Natural killer cell (primary cell): ENCODE measurements at regions not wholly inside any gene's neighbourhood (a gene's known extent, or its start where the extent isn't known, plus 50 kb on each side); places are given as distances from the start of the nearest gene placed in this dataset.

Experiments
- ATAC-seq, 3 donors: fragments of 150-1000 bp in 2 of 3; fragments of 200-7000 bp in 1 of 3; cut with Tn5 transposase; 1 replicate in 1 of 3; 2 replicates in 2 of 3; pipeline ENCODE4 v1.10.0; 2021; ENCODE audit warnings: mild to moderate bottlenecking in 2 of 3, moderate library complexity in 2 of 3
- DNase-seq, 2 donors: peaks; one replicate each; pipeline versions ENCODE4 v3.0.0 to v3.0.0-alpha.2; 2013 to 2021; ENCODE audit warnings: mixed read lengths in 1 of 2
- H3K27ac ChIP-seq: one replicate; pipeline ENCODE4 v1.5.1; 2013; ENCODE audit warnings: mild to moderate bottlenecking, low read length
- H3K27me3 ChIP-seq: one replicate; pipeline ENCODE4 v1.6.1; 2013; ENCODE audit warnings: low read length; ENCODE audit not compliant: control insufficient read depth, insufficient read depth
- H3K36me3 ChIP-seq: one replicate; pipeline ENCODE4 v1.6.1; 2013; ENCODE audit warnings: low read length; ENCODE audit not compliant: control insufficient read depth, insufficient read depth
- H3K4me1 ChIP-seq: one replicate; pipeline ENCODE4 v1.6.1; 2013; ENCODE audit warnings: low read length; ENCODE audit not compliant: control insufficient read depth, insufficient read depth
- H3K4me3 ChIP-seq: one replicate; pipeline ENCODE4 v1.5.1; 2013; ENCODE audit warnings: low read length
- H3K9me3 ChIP-seq: one replicate; pipeline ENCODE4 v1.6.1; 2013; ENCODE audit warnings: low read length; ENCODE audit not compliant: control insufficient read depth, insufficient read depth
- H3K27ac Mint-ChIP-seq, 2 donors: one replicate each; pipeline ENCODE4 v1.8.0; 2022; ENCODE audit warnings: mild to moderate bottlenecking in 2 of 2, mixed read lengths in 2 of 2, moderate library complexity in 1 of 2
- H3K27me3 Mint-ChIP-seq, 2 donors: one replicate each; pipeline ENCODE4 v1.8.0; 2022; ENCODE audit warnings: low read depth in 2 of 2, mixed read lengths in 2 of 2
- H3K36me3 Mint-ChIP-seq: one replicate; pipeline ENCODE4 v1.8.0; 2022; ENCODE audit warnings: mixed read lengths
- H3K4me1 Mint-ChIP-seq, 2 donors: one replicate each; pipeline ENCODE4 v1.8.0; 2022; ENCODE audit warnings: mixed read lengths in 2 of 2
- H3K4me3 Mint-ChIP-seq: one replicate; pipeline ENCODE4 v1.8.0; 2022; ENCODE audit warnings: mild to moderate bottlenecking, moderate library complexity, mixed read lengths
- H3K9me3 Mint-ChIP-seq, 2 donors: one replicate each; pipeline ENCODE4 v1.8.0; 2022; ENCODE audit warnings: mixed read lengths in 2 of 2
- CTCF ChIP-seq: fragments of 200-600 bp; IDR thresholded peaks from one replicate; pipeline ENCODE4 v1.8.0; 2022; ENCODE audit warnings: antibody characterized with exemption
- WGBS: methylation state at CpG from one replicate; pipeline ENCODE4 v1.1.7; 2013; ENCODE audit warnings: missing lambda C conversion rate; ENCODE audit not compliant: insufficient coverage; 5-methylcytosine and 5-hydroxymethylcytosine counted together
- intact Hi-C: fragments of 100-400 bp; cut with micrococcal nuclease; formaldehyde crosslinking; loops from one replicate; pipeline ENCODE4 v1.14.2; 2022

GRCh38 chr4:106850691-106851090 lies 185.4 kb downstream of the DKK2 start:
- H3K4me3 ChIP-seq: no peak overlapping the region
- H3K4me3 Mint-ChIP-seq: no peak overlapping the region
- H3K4me1 ChIP-seq: no peaks in the 10 kb centered on the region
- TF ChIP-seq CTCF: no peak
- ATAC-seq (no peak), DNase-seq (no peak)
- no peaks in the 10 kb centered on the region for H3K36me3 Mint-ChIP-seq
- WGBS: 56% methylated on average over 2 of the region's 2 CpGs
- no peak overlapping the region for H3K27ac ChIP-seq
- intact Hi-C loops: no loop called here
- H3K9me3 ChIP-seq: no peaks in the 10 kb centered on the region
- no peaks in the 10 kb centered on the region for H3K27me3 ChIP-seq
- peaks cover 8 to 12% of the 10 kb centered on the region in 2 donors for H3K9me3 Mint-ChIP-seq
- H3K27ac Mint-ChIP-seq: no peak overlapping the region
- no peaks in the 10 kb centered on the region for H3K36me3 ChIP-seq
- H3K4me1 Mint-ChIP-seq: no peaks in the 10 kb centered on the region
- no peaks in the 10 kb centered on the region for H3K27me3 Mint-ChIP-seq

GRCh38 chr4:106835919-106836318 lies 200.2 kb downstream of the DKK2 start:
- H3K36me3 Mint-ChIP-seq: no peaks in the 10 kb centered on the region
- H3K9me3 Mint-ChIP-seq: peaks cover 2 to 13% of the 10 kb centered on the region in 2 donors
- DNase-seq: no peak
- no peaks in the 10 kb centered on the region for H3K27me3 Mint-ChIP-seq
- Histone ChIP-seq H3K36me3 (no peaks in the 10 kb centered on the region), H3K27ac (no peak overlapping the region), H3K27me3 (no peaks in the 10 kb centered on the region), H3K9me3 (peaks cover 8% of the 10 kb centered on the region), H3K4me1 (no peaks in the 10 kb centered on the region), H3K4me3 (no peak overlapping the region)
- H3K4me3 Mint-ChIP-seq: no peak overlapping the region
- intact Hi-C loops: no loop called here
- no peak for ATAC-seq
- H3K27ac Mint-ChIP-seq: no peak overlapping the region
- TF ChIP-seq CTCF: no peak
- no peaks in the 10 kb centered on the region for H3K4me1 Mint-ChIP-seq

- Mint-ChIP-seq H3K4me1 (no peaks in the 10 kb centered on the region), H3K36me3 (no peaks in the 10 kb centered on the region), H3K27me3 (no peaks in the 10 kb centered on the region), H3K27ac (no peak overlapping the region), H3K4me3 (no peak overlapping the region), H3K9me3 (peaks cover 2 to 14% of the 10 kb centered on the region in 2 donors)
- H3K36me3 ChIP-seq: no peaks in the 10 kb centered on the region
- intact Hi-C loops: no loop called here
- H3K27me3 ChIP-seq: no peaks in the 10 kb centered on the region
- H3K9me3 ChIP-seq: no peaks in the 10 kb centered on the region
- ATAC-seq (no peak), DNase-seq (no peak)
- TF ChIP-seq CTCF: no peak
- no peak overlapping the region for H3K4me3 ChIP-seq
- no peaks in the 10 kb centered on the region for H3K4me1 ChIP-seq
- no peak overlapping the region for H3K27ac ChIP-seq
These were observed 205.2 kb downstream of the DKK2 start for GRCh38 chr4:106830879-106831278.

DNA sequence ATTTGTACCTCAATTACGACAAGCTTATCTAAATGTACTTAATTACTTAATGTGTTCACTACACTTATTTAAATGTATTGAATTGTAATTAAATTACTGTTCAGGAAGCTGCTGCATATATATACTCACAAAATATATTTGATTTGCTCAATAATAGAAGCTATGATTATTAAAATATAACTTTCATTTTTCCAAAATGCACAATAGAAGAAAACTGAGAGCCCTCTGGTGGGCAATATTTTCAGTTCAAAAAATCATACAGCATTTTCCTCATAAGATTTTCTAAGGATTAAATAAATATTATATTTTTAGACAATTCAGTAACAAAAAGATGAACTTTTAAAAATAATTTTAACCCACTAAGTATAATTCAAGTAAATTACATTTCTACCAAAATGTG lies 217.3 kb downstream of the DKK2 start:
- DNase-seq (no peak), ATAC-seq (no peak)
- no peak overlapping the region for H3K27ac ChIP-seq
- Mint-ChIP-seq H3K27me3 (no peaks in the 10 kb centered on the region), H3K27ac (no peak overlapping the region), H3K36me3 (peaks cover 2% of the 10 kb centered on the region), H3K4me3 (no peak overlapping the region), H3K9me3 (peaks cover 2 to 10% of the 10 kb centered on the region in 2 donors), H3K4me1 (no peaks in the 10 kb centered on the region)
- H3K36me3 ChIP-seq: no peaks in the 10 kb centered on the region
- intact Hi-C loops: no loop called here
- no peaks in the 10 kb centered on the region for H3K4me1 ChIP-seq
- no peaks in the 10 kb centered on the region for H3K27me3 ChIP-seq
- no CpG with 5 or more reads among the region's 1 CpG for WGBS
- peaks cover 7% of the 10 kb centered on the region for H3K9me3 ChIP-seq
- TF ChIP-seq CTCF: no peak
- no peak overlapping the region for H3K4me3 ChIP-seq
